Myocyte (in vitro differentiated cells): ENCODE measurements at regions not wholly inside any gene's neighbourhood (a gene's known extent, or its start where the extent isn't known, plus 50 kb on each side); places are given as distances from the start of the nearest gene placed in this dataset.

Experiments used
- DNase-seq: peaks from one replicate; pipeline ENCODE4 v3.0.0-alpha.2; 2012; ENCODE audit warnings: low read depth

DNA sequence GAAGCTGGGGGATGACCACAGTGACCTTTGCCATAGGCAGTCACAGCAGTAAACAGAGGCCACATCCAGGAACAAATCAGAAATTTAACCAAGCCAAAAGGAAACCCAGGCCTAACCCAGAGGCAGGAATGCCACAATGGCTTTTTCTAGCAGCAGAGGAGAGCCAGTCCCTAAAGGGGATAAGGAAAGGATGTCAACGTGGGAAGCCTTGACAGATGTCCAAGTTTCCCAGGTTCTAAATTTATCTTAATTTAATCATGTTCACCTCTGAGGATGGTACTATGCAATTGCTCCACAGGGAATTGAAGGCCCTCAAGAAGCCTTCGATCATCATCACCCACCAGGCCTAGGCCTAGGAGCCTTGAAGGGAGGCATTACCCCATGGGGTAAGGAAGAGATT is 374.7 kb downstream of the TNS1 start:
- peak; percentile 54 for DNase-seq

DNA sequence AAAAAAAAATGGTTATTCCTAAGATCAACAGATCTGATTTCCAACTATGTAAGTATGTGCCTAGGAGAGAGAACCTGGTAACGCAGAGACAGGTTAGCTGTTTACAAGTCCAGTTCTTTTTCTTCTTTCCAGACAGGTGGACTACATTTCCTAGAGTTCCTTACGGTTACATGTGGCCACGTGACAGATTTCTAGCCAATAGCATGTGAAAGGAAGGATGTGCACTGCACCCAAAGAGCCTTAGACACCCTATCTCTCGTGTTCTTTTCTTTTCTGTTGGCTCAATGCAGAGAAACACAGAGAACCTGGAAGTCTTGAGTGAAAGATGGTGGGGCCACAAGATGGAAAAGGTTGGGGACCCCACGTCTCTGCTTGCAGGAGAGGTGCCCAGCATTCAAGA is 375.9 kb downstream of the TNS1 start:
- no peak for DNase-seq

DNA sequence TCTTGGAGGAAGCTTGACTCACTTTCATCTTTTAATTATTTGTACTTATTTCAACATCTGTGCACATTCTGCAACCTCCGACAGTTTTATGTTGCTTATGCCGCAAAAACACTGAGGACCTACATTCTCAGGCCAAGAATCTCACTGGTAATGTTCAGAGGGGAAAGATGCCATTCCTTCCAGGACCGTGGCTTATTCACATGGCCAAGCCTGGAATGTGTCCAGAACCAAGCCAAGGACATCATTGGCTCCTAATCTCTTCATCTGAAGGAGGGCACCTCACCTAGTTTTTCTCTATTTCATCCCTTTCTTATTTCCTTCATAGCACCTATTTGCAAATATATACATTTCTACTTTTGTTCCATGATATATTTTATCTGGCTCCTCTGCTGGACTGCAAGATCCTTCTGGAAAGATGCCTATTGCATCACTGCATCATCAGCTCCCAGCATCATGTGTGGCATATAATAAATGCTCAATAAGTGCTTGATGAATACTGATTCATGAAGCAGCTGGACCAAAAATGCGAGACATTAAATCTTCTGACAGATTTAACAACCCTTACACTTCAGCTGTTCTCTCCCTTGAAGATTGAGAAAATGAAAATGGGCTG is 377.1 kb downstream of the TNS1 start:
- peak; percentile 59 for DNase-seq

DNA sequence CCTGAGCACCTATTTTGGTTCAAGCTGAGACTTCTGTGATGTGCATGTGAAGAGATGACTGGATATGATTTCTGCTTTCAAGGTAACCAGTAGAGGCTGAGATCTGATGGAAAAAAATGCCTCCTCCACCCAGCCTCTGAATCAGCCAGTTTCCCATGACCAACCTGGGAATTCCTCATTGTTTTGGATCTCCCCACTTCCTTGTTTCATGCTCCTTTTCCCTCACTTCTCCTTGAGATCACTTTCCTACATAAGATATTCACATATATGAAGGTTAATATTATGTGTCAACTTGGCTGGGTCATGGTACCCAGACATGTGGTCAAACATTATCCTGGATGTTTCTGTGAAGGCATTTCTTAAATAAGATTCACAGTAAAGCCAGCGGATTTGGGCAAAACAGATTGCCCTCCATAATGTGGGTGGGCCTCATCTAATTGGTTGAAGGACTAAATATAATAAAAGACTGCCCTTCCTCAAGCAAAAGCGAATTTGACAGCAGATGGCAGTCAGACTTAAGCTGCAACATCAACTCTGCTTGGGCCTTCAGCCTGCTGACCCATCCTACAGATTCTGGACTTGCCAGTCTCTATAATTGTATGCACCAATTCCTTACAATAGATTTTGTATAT is 379.4 kb downstream of the TNS1 start:
- no peak for DNase-seq

DNA sequence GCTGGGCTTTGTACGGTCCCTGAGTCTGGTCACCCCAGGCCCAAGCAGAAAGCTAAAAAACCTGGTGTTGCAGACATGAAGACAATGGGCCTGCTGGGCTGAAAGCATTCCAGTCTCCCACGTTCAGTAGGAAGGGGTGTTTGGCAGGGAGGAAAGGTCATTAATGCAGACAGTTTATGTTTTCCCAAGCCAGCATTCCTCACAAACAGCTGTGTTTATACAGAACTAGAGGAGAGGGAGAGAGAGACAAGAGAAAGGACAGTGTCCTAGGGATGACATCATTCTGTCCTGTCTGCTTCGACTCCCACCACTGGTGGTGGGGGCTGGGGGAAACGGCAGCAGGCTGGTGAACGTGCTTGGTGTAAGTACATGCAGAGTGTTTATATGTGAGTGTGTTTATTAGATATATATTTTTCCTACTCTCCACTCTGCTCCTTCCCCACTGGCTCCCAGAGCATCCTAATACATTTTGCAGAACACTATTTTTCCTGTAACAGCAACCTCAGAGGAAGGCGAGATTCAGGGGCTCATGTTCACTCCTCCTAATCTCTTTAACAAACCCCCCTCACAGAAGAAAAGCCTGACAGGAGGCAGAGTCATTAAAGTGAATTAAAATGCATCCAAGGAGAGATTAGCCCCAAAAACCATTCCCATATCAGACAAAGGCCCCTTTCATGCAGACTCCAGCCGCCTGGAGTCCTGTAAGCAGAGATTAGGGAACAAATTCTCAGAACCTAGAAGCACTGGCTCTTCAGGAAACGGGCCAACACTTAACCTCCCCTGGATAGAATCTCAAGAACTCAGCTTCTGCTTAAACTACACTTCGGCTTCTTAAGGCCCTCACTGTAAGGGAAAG is 380.4 kb downstream of the TNS1 start:
- DNase-seq = peak; percentile 77

DNA sequence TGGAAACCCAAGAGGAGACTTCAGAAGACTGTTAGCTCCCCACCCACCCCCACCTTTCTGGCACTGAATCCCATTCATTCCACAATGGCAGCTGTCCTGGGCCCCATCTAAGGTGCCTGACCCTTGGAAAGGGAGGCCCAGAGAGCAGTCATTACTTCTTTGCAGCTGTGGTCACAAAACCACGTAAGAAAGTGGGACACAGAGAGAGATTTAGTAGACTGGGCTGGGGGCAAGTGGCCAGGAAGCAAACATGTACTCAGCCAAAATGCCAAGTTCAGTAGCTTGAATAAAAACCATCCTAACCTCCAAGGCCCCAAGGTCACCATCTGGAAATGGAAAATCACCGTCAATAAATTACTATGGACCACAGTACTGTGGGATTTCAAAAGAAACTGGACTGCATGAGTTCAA is 381.4 kb downstream of the TNS1 start:
- DNase-seq = peak; percentile 59

DNA sequence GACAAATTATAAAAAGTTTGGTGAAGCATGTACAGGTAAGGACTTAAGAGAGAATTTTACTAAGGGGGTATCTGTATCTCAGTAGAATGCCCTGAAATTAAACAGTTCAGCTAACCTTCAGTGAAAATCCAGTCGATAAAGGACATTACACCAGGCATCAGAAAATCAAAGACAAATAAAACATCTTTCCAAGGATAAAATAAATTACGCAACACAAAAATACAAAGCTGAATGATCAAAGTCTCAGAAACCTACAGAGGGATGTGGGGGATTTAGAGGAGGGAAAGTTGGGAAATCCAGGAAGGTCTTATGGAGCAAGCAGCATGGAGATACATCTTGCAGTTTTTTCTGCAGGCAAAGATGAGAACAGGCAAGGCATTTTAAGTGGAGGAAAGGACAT is 384.1 kb downstream of the TNS1 start:
- no peak for DNase-seq

DNA sequence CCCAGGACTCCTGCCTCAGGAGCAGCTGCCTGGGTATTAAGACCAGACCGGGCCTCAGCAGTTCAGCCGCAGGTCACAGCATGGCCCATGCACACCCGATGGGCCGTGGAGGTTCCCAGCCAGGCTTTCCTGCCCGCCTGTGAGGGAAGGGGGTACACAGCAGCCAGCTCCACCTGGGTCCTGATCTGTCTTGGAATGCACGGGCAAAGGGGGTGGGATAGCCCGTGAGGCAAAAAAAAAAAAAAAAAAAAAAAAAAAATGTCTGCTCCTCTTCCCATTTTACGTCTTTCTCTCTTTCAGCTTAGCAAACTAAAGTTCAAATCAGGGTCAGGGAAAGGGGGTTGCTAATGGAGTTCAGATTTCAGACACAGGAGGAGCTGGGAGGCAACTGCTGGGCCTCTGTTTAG is 385.2 kb downstream of the TNS1 start:
- no peak for DNase-seq

DNA sequence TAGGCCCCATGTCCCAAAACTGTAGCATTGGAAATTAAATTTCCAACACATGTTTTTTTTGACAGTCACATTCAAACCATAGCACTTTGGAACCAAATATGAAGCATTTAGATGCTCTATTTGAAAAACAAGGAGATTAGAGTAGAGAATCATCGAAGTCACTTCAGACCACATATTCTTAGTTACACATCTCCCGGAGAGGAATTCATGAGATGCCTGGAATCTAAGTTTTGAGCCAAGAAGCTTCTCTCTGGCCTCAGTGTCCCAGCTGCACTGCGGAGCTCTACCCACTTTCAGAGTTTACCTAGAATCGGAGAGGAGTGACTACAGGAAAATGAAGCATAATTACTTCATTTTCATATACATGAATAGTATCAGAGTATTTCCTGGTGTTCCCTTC is 385.9 kb downstream of the TNS1 start:
- DNase-seq = peak; percentile 47

DNA sequence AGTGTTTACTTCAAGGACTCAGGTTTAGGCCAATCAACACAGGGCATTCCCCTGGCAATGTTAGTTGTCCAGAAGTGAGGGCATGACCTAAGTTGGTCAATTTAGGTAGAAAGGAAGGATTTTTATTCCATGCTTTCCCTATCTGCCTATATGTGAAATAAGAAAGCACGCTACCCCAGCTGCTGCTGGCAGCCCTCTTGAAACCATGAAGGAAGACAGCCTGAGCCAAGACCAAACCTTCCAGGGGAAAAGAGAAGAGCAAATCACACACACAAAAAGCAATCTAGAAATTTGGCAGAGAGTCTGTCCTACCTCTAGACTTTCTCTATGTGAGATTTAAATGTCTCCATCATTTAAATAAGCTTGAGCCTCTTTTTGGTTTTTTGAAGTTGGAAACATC is 387.6 kb downstream of the TNS1 start:
- no peak for DNase-seq

DNA sequence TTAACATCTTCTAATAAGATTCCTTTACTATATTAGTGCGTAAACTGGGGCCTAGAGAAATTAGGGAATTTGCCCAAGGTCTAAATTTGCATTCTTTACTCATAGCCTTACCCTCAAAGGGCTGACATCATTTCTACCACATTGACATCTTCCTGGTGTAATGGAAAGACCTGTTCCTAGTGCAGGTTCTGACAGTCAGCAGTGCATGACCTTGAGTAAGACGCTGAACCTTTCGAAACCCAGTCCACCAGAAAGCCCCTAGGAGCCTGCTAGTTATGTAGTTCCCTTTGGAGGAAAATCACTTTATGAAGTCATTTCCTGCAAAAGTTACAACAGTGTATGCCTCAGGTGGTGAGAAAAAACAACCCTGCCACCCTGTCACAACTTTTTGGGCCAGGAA is 388.3 kb downstream of the TNS1 start:
- DNase-seq = no peak

DNA sequence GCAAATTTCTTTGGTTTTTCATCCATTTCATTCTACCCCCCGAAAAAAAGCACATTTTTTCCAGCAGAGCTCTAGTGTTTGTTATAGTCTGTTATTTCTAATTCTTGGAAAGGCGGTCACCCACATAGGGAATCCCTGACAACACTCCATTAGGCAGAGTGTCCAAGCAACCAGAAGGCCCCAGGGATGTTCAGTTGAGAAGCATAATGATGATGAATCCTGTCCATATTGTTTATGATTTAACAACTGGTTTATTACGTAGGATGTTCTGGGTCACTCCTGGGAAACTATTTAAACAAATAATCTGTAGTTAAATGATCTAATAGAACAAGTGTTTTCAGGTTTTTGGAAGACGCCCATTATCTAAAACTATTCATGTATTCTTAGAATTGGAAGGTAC is 388.7 kb downstream of the TNS1 start:
- no peak for DNase-seq

DNA sequence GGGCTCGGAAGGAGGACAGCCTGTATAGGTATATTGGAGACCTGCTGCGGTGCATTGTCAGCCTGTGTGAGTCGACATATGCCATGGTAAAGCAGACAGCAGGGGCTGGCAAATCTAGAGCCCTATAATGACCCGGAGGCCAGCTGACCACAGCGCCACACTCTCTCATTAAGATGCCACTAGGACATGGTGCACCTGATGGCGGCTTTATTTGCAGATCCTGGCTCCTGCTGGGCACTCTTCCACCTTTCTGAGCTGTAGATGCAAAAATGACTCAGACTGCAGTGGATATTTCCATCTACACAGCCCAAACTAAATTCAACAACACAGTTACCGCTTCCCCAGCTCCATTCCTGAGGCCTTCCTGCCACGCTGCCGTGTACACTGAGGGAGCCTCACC is 389.9 kb downstream of the TNS1 start:
- no peak for DNase-seq

DNA sequence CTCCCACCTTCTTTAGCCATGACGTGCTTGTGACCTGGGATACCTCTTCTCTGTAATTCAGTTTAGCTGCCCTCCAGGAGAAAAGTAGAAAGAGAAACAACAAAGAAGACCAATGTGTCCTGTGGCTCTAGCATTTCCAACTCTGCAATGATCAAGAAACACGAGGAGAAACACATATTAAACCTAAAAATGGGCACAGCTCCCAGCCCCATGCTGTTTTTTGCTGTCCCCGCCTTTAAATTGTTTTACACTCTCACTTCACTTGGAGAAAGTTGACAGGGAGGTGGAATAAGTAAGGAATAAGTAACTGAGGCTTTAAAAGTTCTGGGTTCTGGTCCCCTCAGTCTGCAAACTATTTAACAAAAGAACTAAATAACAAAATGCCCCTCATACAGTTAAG is 390.6 kb downstream of the TNS1 start:
- no peak for DNase-seq

DNA sequence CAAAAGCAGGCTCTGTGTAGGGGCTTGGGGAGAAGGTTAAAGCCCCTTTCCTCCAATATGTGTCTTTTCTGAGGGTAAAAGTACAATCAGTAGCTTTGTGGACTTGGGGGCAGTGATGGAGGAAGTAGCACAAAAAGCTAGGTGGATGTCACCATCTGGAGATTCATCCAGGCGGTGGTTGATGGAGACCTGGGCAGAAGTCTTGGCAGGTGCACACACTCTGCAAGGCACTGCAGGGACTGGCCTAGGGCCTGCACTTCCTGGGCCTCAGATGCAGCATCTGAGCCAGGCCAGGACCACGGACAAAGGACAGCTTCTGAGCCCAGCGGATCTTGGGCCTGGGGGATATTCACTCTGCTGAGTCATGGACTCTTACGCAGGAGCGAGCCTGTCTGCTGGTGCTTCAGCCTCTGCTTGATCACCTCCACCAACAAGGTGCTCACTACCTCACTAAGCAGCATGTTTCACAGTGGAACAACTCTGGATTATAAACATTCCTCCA is 391.1 kb downstream of the TNS1 start:
- DNase-seq = no peak

DNA sequence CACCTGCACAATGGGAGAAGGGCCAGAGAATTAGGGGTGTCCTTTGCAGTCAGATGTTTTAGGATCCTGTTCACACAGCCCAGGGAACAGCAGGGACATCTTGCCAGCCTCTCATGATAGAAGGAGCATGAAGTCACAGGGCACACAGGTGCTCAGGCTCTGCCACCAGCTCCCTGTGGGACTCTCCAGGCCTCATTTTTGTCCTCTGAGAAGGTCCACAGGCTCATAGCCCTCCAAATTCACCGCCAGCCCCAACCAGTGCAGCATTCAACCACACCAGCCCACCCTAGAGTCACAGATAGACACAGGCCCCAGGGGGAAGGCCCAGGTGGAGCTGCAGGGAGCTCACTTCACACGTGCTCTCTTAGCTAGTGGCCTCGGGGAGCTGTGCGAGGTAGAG is 391.7 kb downstream of the TNS1 start:
- DNase-seq = no peak

DNA sequence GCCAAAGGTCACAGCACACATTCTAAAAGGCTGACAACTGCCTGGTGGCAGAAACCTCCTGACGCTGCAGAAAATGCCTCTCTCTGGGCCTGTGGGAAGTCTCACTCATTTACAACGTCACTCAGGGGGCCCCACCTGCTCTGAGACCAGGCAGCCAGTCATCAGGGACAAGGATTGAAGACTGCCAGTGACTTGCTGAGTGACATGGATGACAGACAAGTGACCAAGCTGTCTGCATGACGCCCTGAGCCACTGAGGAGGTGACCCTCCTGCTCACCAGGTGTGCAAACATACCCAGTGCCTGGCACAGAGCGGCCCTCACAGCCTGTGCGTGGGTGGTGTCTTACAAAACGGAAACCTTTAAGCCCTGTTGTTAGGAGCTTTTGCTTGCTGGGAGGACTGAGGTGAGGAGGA is 392.4 kb downstream of the TNS1 start:
- DNase-seq = no peak

DNA sequence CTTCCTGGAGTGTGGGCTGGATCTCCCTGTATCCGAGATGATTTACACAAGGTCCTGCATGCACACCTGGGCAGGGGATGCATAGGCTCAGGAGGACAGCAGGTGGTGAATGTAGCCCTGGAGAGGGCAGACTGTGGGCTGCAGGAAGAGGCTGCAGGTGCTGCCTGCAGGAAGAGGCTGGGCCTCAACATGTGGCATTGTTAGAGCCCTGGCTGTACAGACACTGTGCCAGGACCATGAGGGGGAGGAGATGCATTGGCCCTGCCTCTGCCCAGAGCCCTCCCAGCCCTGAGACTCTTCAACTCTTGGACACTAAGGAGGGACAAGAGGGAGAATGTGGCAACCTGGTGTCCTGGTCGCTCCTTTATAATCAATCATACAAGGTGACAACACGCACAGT is 392.8 kb downstream of the TNS1 start:
- no peak for DNase-seq

DNA sequence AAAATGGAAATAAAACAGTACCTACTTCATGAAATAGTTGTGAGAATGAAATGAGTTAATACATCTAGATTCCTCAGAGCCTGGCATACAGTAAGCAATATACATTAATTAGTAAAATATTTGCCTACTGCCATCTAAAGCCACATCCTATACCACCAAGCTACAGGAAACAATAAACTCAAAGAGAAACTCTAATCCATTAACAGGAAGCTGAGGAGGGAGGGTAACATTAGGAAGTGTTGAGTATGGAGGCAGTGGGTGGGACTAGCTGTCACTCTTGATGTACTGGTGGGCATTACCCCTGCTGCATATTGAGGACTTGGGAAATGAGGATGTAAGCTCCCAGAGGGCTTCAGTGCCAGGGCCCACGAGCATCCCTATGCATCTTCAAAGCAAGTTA is 396.5 kb downstream of the TNS1 start:
- DNase-seq = no peak

DNA sequence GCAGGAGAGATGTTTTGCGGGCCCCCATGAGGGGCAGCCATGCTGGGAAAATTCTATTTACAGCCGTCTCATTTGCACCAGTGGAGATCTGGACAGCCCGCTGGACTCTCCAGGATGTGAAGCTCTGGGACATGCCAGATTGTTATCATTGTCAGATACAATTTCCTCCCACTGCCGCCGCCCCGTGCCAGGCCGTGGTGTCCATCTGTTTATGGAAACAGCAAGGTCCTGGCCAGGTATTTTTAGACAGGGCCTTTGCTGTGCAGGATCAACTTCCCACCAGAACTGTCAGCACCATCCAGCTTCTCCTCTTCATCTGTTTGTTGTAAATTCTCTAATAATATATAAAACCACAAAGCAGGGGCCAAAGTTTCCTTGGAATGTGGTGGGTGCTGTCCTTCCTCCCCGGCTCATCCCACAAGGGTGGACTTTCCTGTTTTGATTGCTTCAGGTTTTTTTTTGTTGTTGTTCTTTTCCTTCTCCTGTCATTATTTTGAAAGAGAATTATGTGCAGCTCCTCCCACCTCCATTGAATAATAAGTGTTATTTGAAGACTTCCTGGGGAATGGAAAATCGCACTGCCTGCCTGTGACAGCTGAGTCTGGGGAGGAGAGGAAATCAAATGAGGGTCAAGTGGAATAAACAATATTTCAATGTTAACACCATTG is 398.1 kb downstream of the TNS1 start:
- DNase-seq = peak; percentile 63

DNA sequence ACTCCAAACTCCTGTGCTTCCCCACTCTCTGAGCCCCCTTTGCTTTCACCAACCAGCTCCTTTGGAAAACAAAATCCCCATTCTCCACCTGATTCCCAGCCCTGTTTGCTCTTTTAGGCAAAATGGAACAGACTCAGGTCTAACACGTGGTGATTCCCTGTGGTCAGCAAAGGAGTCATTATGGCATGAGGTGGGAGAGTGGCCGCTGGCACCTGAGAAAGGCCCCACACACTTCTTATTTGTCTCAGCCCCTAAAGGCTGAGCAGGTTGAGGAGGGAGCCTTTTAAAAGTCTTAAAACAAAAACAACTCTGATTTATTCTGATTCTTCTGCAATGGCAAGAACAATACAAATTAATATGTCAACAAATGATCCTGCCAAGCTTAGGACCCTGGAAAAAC is 401.2 kb downstream of the TNS1 start:
- DNase-seq = no peak

DNA sequence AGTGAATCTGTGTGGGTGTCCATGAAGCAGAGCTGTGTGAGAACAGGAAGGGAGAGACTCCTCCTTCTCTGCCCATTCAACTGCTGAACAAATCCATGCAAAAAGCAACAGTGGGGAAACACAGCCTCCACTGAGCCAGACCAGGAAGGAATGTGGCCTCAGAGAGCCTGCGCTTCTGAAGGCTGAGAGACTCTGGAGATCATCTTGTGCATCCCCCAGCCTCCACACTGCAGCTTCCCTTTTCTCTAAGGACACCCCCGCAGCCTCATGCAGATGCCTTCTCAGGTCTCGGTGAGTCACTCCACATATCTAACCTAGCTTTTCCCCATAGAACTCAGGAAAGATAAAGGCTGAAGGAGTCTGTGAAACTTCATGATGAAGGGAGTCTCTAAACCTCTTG is 402.9 kb downstream of the TNS1 start:
- DNase-seq = no peak
